GM19452 (cell line): ENCODE measurements at regions not wholly inside any gene's neighbourhood (a gene's known extent, or its start where the extent isn't known, plus 50 kb on each side); places are given as distances from the start of the nearest gene placed in this dataset.

Experiments
- ATAC-seq: cut with Tn5 transposase; IDR thresholded peaks from one replicate; pipeline ENCODE4 v1.9.1; 2021; ENCODE audit not compliant: unreplicated experiment

- no peak for ATAC-seq
Observed at GRCh38 chr6:105797286-105797979, 288.7 kb upstream of the PRDM1 start.

DNA sequence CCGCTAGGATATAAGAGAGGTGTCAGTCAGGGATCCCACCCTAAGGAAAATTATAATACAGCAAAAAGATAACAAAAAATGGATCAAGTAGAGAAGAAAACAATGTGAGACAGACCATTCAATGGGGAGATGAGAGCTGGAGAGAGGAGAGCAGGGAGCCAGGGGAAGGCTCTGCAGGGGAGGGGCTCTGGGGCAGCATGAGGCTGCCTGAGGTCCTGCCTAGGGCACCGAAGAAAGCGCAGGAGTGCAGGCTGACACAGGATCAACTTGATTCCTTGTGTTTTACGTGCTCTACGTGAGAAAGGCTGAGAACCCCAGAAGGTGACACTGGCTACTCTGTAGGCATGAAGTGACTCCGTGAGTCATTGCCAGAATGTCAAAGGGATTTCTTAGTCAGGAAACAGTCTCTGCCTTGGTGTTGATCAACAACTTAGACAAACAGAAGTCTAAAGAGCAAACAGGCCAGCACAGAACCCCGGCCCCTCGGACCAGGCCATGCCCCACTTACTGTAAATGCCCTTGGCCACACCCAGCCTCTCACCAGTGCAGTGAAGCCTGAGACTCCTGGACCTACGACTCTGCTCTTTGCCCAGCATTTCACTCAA, 290.1 kb upstream of the PRDM1 start:
- no peak for ATAC-seq

- ATAC-seq, result no peak
Observed at GRCh38 chr6:105795366-105795765, 290.8 kb upstream of the PRDM1 start.

- no peak for ATAC-seq
Observed at GRCh38 chr6:105794870-105795269, 291.3 kb upstream of the PRDM1 start.

DNA sequence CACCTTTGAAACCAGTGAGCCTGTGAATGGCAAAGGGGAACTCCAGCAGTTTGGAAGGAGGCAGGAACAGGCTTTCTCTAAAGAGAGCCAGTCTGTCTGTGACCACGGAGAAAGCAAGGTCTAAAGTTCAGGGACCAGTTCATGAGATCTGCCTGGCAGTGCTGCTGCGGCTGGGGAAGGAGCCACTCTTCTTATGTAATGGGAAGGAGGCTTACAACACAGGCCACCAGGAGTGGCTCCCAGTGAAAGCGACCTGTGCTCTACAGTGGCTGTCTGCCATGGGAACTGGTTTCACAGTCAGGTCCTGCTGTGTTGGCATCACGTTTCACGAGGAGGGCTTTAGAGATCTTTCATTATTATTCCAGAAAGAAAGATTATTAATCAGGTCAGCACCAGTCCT, 291.9 kb upstream of the PRDM1 start:
- ATAC-seq, result no peak

DNA sequence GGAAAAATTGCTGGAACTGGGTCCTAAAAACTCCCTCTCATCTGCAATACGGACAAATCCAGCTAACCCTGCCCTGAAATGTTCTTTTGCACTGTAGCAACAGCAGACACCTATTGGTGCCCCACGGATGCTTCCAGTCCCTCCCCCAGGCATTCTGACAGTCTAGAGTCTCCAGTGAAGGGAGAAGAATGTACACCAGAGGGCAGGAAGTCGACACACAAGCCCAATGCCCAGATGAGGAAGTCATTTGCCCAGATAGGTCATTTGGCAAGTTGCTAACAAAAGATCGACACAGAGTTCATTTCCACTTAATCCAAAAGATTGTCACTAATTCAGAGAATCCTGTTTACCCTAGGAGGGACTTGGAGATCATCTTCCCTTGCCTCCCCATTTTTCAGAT, 293.0 kb upstream of the PRDM1 start:
- ATAC-seq, result no peak

- no peak for ATAC-seq
Observed at GRCh38 chr6:105791583-105792318, 294.4 kb upstream of the PRDM1 start.

GRCh38 chr6:105791179-105791578, 295.0 kb upstream of the PRDM1 start:
- ATAC-seq, result no peak

GRCh38 chr6:105790635-105791034, 295.5 kb upstream of the PRDM1 start:
- no peak for ATAC-seq

DNA sequence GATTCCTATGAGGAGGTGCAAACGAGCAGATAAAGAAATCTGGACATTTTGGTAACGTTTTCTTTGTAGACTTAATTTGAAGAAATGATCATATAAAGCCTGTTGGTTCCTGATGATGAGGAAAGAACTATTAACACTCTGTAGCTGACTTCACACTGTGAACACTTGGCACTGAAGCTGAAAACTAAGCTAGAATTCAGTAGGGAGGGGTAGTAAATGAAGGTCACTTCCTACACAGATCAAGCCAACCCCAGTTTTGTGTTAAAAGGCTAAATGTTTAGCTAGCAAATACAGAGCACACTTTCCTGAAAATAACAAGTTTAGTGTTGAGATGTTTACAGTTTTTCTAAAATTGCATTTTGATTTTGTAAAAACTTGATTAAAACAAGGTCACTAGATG, 296.2 kb upstream of the PRDM1 start:
- no peak for ATAC-seq

DNA sequence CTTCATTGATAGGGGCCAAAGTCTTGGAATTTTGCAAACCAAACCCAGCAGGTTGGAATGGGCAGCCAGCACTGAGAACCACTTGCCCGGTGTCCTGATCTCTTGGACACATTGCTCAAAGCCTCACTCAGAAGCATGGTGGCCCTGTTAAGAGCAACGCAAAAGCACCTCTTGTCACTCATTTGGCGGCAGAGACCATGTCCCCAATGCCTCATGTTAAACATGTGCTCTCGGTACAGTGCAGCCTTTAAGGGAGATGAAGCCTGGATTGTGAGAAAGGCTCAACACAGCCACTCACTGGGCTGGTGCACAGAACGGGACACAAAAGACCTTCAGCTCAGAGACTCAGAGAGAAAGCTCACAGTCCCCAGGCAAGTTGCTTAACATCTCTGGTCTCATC, 298.4 kb upstream of the PRDM1 start:
- no peak for ATAC-seq

DNA sequence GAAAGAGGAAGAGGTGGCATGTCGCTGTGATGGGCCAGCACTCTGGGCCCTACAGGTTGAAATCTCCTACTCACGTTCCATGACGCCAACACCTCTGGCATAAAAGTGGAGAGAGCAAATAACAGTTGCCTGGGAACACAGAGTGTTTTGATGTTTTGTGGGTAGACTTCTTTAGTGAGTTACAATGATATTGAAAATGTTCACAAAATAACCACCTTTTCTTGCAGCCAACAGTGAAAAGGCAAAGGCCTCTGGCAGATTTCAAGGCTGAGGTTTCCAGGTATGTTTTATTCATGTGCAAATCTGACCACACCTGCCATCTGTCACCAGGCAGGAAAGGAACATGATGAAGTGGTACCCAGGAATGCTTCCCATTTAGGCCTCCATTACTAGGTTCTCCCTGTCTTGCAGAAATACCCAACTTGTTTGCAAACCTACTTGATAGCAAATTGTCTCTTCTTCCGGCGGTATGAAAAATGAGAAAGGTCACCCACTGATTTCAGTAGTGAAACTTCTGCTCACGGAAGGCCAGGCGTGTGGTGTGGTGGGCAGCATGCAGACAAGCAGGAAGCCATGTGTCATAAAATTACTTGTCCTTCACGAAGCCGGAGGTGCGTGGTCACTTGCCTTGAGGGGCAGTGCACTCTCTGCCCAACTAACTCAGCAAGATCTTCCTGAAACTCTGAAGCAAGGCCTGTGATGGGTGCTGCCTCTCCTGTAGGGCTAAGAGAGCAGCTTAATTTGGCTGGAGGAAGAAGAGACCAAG, 299.1 kb upstream of the PRDM1 start:
- peak; percentile 69 for ATAC-seq

GRCh38 chr6:105786449-105786848, 299.7 kb upstream of the PRDM1 start:
- ATAC-seq, result no peak

- no peak for ATAC-seq
Observed at GRCh38 chr6:105785066-105785811, 300.9 kb upstream of the PRDM1 start.

DNA sequence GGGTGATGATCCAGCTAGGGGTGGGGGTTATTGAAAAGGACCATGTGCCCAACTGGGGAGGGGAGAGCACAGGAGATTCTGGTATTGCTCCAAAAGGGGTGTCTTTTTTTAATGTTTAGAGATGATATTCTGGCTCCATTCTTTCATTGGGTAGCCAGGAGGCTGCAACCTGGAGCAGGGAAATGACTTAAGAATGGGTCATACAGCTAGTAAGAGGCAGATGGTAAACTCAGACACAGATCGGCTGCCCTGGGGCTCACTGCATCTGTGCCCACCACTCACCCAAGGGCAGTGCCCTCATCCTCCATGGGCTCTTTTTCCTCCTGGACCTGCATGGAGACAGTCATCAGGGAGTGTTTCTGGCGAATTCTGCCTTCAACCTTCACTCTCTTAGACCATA, 302.0 kb upstream of the PRDM1 start:
- no peak for ATAC-seq

DNA sequence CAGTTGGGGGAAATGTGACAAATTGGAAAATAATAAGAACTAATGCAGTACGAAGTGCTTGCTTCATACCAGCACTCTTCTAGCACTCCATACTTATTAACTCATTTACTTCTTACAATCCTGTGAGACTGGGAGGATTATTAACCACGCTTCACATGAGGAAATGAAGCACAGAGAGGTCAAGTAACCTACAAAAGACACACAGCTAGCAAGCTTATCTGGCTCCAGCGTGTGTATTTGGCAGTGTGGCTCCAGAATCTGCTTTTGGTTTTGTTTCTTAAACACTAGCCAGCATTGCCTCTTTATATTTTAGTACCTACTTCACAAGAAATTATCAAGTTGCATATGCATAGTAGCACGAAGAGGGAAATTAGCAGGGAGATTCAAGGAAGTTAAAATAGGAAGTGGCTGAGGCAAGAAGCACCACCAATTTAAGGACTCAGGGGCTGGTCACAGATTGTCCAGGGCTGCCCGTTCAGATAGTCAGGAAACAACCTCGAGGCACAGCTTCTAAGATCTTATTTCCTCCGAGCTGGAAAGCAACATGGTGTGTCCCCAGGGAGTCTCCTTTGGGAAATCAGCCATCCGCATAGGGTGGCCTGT, 302.7 kb upstream of the PRDM1 start:
- ATAC-seq, result no peak

DNA sequence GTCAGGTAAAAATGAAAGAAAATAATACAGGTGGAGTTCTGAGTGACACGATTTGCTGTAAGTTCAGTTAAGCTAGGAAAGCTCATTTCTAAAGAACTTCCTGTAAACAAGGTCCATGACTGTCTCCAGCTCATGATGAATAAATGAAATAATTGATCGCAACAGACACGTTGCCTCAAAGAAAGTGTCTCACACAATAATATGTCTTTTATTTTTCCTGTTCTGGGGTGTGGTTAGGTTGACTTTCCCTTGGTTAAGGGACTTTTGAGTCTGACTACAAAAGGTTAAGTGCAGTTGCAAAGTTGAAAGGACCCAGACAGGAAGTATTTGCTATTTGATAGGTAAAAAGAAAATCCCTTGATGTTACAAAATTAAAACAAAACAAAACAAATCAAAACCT, 304.2 kb upstream of the PRDM1 start:
- ATAC-seq, result no peak

GRCh38 chr6:105781248-105781647, 304.9 kb upstream of the PRDM1 start:
- no peak for ATAC-seq

DNA sequence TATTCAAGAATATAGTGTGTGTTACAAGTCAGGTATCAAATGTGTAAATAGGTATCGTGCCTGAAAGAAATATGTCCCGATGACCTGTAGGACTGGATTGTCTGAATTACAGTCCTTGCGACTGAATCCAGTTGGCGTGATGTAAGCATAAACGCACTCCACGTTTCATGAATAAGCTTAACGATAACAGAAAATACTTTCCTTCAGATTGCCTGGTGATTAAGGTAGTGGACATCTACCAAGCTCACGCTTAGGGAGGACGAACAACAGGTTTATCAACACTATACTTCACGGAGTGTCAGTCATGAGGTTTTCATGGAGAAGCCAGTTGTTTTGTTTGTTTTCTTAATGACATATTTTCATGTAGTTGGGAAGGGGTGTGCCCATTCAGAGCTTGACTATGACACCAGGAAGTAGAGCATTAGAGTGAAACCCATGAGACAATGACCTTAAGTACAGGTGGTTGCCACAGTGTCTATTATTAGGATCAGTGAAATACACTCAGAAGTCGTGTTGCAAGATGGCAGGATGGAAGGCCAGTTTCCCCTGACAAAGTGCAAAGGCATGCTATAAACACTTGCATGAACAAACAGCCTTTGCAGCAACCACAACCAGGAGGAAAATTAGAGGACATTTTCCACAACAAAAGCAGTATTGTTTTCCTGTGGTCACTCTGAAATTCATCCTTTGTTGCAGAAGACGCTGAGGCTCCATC, 305.8 kb upstream of the PRDM1 start:
- ATAC-seq, result peak; percentile 67

DNA sequence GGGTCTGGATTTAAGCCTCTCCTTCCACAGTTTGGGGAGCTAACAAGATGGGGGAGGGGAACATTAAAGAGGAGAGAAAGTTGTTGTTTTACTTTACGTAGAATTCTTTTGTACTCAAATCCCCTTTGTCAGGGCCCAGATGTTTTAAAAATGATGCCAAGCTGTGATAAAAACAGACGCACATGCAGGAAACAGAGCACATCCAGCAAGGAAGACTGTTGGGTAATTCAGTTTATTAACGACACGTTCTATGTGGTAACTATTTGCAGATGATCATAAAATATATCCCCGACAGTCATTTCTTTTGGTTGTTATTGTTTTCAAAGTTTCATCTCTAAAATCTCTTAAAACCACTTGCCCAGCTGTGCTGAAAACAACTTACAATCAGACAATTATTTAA, 307.0 kb upstream of the PRDM1 start:
- ATAC-seq, result no peak
